Erythroblast (primary cell): ENCODE measurements at regions not wholly inside any gene's neighbourhood (a gene's known extent, or its start where the extent isn't known, plus 50 kb on each side); places are given as distances from the start of the nearest gene placed in this dataset.

Experiments
- GATA1 ChIP-seq: IDR thresholded peaks from 2 replicates; pipeline ENCODE4 v1.6.1; 2011; ENCODE audit warnings: low read depth, mild to moderate bottlenecking, control low read depth, low read length, moderate library complexity
- POLR2A ChIP-seq: IDR thresholded peaks from 2 replicates; pipeline ENCODE4 v1.6.1; 2011; ENCODE audit warnings: mild to moderate bottlenecking, low read length

GRCh38 chr3:36317915-36318314, 62.4 kb upstream of the STAC start:
- TF ChIP-seq POLR2A (no peak), GATA1 (no peak)
